HEK293 (cell line): ENCODE measurements at regions not wholly inside any gene's neighbourhood (a gene's known extent, or its start where the extent isn't known, plus 50 kb on each side); places are given as distances from the start of the nearest gene placed in this dataset.
"Not testable (repeated sequence)": the region's sequence is repeated elsewhere in the genome, so short reads cannot be mapped to it uniquely, and the experiment has no call there.

Experiments
- CTCF ChIA-PET: fragments of 350-600 bp; formaldehyde crosslinking; extraction: SDS; loops from one replicate; lab custom pipeline; 2021; ENCODE audit warnings: antibody characterized with exemption; lab: Yijun Ruan, JAX
- POLR2A ChIA-PET: fragments of 300-600 bp; formaldehyde crosslinking; extraction: SDS; loops from one replicate; lab custom pipeline; 2020; ENCODE audit warnings: antibody characterized with exemption, inconsistent platforms; lab: Yijun Ruan, JAX
- H3K27ac ChIP-seq: fragments of 200-500 bp; sonication (Bioruptor generic); 2 replicates; pipeline ENCODE4 v1.5.1; 2014; ENCODE audit warnings: low read depth, low read length, control low read depth, inconsistent platforms; ENCODE audit errors: extremely low read depth
- H3K36me3 ChIP-seq, 2 experiments: fragments of 200-500 bp in 1 of 2; sonication (Bioruptor generic) in 1 of 2; 1 replicate in 1 of 2; 2 replicates in 1 of 2; pipeline ENCODE4 v1.5.1; 2014 to 2017; ENCODE audit warnings: inconsistent platforms in 2 of 2, low read length in 2 of 2; ENCODE audit not compliant: control insufficient read depth in 2 of 2, insufficient read depth in 1 of 2
- H3K4me1 ChIP-seq: fragments of 200-500 bp; sonication (Bioruptor generic); 2 replicates; pipeline ENCODE4 v1.5.1; 2014; ENCODE audit warnings: mild to moderate bottlenecking, low read length, inconsistent platforms; ENCODE audit not compliant: control insufficient read depth, insufficient read depth
- H3K4me3 ChIP-seq: 2 replicates; pipeline ENCODE4 v1.5.1; 2011; ENCODE audit warnings: low read depth, mild to moderate bottlenecking, control low read depth, low read length, moderate library complexity
- H3K9me3 ChIP-seq: fragments of 200-500 bp; sonication (Bioruptor generic); 2 replicates; pipeline ENCODE4 v1.5.1; 2014; ENCODE audit warnings: low read depth, low read length, inconsistent platforms; ENCODE audit not compliant: control insufficient read depth, insufficient read depth
- TF ChIP-seq, protein P1 (sequence below): fragments of 450-650 bp; IDR thresholded peaks from 2 replicates; pipeline ENCODE4 v1.5.1; 2018; ENCODE audit warnings: missing biosample characterization, missing genetic modification characterization

DNA sequence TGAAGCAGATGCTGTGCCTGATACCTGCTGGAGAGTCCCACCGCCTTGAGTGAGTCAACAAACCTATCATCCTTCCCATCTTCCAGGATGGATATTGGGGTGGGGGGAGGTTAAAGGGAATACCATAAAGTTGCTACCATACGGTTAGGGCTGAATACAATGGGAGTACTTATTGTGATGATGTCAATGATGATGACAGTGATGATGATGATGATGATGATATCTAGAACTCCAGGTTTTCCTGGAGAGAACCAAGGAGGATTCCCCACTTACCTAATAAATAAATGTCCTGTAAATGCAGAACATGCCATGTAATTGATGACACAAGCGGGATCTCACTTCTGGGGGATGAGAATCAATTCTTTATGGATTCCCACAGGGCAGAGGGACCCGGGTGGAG is 370.9 kb downstream of the BCL2L11 start:
- CTCF ChIA-PET, H3K36me3 ChIP-seq, POLR2A ChIA-PET, H3K4me1 ChIP-seq, H3K27ac ChIP-seq, H3K4me3 ChIP-seq, H3K9me3 ChIP-seq: not testable (repeated sequence)
- TF ChIP-seq, protein P1, sequence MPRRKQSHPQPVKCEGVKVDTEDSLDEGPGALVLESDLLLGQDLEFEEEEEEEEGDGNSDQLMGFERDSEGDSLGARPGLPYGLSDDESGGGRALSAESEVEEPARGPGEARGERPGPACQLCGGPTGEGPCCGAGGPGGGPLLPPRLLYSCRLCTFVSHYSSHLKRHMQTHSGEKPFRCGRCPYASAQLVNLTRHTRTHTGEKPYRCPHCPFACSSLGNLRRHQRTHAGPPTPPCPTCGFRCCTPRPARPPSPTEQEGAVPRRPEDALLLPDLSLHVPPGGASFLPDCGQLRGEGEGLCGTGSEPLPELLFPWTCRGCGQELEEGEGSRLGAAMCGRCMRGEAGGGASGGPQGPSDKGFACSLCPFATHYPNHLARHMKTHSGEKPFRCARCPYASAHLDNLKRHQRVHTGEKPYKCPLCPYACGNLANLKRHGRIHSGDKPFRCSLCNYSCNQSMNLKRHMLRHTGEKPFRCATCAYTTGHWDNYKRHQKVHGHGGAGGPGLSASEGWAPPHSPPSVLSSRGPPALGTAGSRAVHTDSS (tag by site-specific recombination) = peak; percentile 63

DNA sequence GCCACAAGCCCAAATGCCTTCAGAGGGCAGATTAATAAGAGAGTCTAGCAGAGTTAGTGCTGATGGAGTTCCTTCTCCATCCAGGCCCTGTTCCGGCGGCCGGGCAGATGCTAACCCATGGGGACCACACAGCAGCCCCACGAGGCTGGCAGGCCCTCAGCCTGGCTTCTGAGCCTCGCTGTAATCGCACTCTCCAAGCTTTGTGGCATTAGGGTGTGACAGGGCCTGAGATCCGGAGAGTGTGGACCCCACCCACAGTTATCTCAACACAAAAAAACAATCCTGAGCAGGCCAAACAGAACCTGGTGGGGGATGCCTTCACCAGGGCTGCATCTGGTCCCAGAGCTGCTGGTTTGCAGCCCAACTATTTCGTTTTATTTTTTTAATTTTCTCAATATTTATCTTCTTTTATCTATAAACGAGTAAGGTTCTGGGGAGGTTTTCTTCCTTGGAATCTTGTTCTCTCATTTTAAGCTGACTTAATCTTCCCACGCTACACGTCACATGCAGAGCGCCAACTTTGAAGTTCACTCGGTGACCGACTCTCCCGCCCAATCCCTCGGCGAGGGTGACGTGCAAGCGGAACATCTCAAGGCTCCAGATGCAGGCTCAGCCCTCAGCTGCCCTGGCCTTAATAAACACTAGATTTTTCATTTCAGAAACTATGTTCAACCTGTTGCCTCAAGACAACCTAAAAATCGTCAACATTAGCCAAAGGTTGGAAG is 372.4 kb downstream of the BCL2L11 start:
- H3K27ac ChIP-seq, H3K9me3 ChIP-seq, POLR2A ChIA-PET, CTCF ChIA-PET, H3K4me1 ChIP-seq, H3K36me3 ChIP-seq: not testable (repeated sequence)
- peak overlapping the region; percentile 31 for H3K4me3 ChIP-seq

DNA sequence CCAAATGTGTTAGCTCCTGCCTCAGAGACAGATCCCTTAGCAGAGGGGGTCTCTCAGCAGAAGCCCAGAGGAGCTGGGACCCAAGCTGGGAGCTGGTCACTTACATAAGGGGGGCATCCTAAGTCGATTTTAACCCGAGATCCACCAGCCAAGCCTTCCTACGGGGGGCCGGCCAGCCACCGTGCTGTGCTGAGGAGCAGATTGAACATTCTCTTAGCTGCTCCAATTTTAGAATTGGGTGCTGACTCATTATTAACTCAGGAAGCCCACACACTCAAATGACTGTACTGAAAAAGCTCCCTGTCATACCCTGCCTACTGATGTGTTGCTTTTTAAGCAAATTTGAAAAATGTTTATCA is 373.0 kb downstream of the BCL2L11 start:
- H3K4me3 ChIP-seq = peak overlapping the region; percentile 31
- POLR2A ChIA-PET, H3K9me3 ChIP-seq, CTCF ChIA-PET, H3K36me3 ChIP-seq, H3K4me1 ChIP-seq, H3K27ac ChIP-seq: not testable (repeated sequence)

DNA sequence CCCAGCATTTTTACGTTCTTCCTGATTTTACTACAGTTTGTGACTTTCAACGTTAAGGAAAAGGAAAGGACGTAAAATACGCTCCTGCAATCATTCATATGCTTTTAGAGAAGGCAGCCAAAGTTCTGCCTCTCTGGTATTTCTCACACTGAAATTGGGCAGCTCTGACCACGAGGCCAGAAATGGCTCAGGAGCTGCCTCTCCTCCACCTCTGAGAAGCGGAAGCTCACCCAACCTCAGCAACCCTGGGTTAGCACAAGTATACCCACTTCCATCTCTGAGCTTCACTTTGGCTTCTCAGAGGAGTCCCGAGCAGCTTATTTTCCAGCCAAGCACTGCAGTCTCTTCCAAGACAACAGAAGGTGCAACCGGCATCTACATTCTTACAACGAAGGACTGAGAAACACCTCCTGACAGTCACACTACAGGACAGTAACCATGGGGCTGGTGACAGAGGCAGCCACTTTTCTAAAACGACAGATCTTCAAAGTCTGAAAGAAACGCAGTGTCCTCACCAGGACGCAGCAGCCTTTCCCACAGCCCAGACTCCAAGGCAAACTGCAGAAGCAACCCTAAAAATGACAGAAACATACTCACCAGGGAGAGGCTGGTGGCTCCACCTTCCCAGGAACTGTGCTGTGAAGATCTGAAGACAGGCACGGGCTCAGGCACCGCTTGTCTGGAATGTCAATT is 373.7 kb downstream of the BCL2L11 start:
- H3K9me3 ChIP-seq, H3K4me1 ChIP-seq, H3K36me3 ChIP-seq, POLR2A ChIA-PET, CTCF ChIA-PET: not testable (repeated sequence)
- peak overlapping the region; percentile 46; the same call in 1 of the 2 replicates for H3K27ac ChIP-seq
- H3K4me3 ChIP-seq = peak overlapping the region; percentile 36

DNA sequence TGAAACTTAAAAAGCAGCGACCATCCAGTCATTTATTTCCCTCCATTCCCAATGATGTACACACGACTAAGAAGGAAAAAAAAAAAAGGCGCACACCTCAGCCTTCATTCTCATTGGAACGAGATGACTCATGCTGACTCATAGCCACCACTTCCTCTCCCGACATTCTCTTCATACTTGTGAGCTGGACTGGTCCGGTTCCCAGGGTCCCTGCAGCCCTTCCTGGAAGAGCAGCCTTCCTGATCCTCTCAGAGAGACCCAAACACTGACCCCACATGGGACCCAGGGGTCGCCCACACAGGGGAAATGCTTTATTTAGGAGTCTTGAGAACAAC is 374.2 kb downstream of the BCL2L11 start:
- CTCF ChIA-PET, H3K4me1 ChIP-seq, H3K36me3 ChIP-seq, H3K9me3 ChIP-seq, POLR2A ChIA-PET: not testable (repeated sequence)
- Histone ChIP-seq H3K27ac (0 out of 2 replicates have a peak overlapping the region, but pooled peaks have one; percentile 46), H3K4me3 (peak overlapping the region; percentile 36)

DNA sequence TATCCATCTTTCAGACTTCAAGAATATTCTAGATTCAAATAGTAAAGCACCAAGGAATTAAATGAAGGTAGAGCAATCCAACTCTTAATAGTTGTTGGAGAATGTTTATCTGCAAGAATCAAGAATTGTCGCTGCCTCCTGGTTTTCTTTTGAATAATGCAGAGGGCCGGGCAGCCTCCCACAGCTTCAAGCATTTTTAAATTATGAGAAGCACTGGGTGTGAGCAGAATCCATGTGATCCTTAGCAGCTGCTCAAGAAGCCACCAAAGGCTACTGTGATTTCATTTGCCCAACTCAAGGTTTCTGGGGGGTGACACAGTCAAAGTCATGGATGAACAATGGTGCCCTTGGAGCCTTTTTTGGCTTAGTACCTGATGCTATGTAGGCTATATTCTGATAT is 374.9 kb downstream of the BCL2L11 start:
- H3K36me3 ChIP-seq, H3K4me3 ChIP-seq, POLR2A ChIA-PET, H3K27ac ChIP-seq, H3K9me3 ChIP-seq, CTCF ChIA-PET, H3K4me1 ChIP-seq: not testable (repeated sequence)

DNA sequence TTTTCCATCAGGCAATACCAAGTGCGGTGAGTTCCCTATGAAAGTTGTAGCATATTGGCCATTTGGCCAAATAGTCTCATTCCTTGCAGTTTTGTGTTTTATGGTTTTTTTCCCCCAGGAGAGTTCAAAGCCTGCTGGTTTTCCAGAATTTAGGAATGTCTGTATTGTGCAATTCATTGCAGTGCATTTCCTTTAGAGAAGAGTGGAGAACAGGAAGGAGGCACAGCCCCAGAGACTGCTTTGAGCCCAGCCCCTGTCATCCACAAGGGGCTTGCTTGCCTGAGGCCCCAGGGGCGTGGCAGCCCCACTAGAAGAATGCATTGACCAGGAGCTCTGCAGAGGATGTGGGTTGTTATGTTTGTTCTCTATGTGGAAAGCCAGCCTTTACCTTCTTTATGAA is 375.5 kb downstream of the BCL2L11 start:
- H3K27ac ChIP-seq, POLR2A ChIA-PET, H3K9me3 ChIP-seq, CTCF ChIA-PET, H3K4me3 ChIP-seq, H3K36me3 ChIP-seq, H3K4me1 ChIP-seq: not testable (repeated sequence)

DNA sequence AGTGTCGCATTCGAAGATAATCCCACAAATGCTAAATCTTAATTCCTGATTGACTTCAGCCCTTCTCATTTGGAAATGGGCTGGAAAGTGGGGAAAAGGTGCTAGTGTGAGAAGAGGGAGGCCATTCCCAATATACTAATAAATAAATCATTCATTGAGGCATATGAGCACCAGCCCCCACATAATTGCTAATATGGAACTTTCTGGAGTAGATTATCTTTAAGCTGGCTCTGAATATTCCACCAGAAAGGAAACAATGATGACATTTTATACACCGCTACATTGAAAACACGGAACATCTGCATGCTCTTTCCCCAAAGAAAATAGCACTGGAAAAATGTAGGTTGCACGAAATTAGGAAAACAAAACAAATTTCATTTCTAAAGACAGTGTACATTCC is 376.1 kb downstream of the BCL2L11 start:
- H3K27ac ChIP-seq, CTCF ChIA-PET, H3K4me3 ChIP-seq, H3K4me1 ChIP-seq, H3K9me3 ChIP-seq, H3K36me3 ChIP-seq, POLR2A ChIA-PET: not testable (repeated sequence)

DNA sequence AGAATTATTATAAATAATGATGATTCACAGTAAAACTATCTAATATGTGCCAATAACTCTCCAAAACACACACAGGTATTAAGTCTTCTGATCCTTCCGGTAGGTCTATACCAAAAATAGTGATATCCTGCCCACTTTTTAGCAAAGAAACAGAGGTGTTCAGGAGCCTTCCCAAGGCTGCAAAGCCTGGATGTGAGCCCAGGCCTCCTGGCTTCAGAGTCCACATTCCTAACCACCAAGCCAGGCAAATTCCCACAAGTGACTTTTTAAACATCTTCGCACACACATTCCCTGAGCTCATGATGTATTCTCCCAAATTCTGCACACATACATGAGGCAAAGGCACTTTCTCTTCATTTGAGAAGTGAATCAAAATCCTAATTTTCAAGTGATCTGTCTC is 376.6 kb downstream of the BCL2L11 start:
- not testable (repeated sequence) for H3K27ac ChIP-seq, H3K4me3 ChIP-seq, H3K4me1 ChIP-seq

DNA sequence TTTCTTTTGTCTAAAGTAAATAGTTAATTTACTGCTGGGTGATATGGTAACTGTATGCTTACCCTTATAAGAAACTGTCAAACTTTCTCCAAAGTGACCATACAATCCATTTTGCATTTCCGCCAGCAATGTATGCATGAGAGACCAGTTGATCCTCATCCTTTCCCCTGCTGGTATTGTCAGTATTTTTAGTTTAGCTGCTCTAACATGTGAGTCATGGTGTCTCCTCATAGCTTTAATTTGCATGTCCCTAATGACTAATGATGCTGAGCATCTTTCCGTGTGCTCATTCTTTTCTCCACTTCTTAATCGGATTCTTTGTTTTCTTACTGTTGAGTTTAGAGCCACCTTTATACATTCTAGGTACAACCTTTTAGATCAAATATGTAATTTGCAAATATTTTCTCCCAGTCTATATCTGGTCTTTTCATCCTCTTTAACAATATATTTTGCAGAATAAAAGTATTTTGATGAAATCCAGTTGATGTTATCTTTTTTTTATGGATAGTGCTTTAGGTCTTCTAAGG is 379.9 kb downstream of the BCL2L11 start:
- H3K27ac ChIP-seq, POLR2A ChIA-PET, CTCF ChIA-PET, H3K9me3 ChIP-seq, H3K4me1 ChIP-seq, H3K4me3 ChIP-seq, H3K36me3 ChIP-seq: not testable (repeated sequence)

More for the DNA sequence above, 376.6 kb downstream of the BCL2L11 start:
- H3K9me3 ChIP-seq, POLR2A ChIA-PET, H3K36me3 ChIP-seq, CTCF ChIA-PET: not testable (repeated sequence)
